Right forelimb (tissue), 1 donor: ENCODE measurements at regions not wholly inside any gene's neighbourhood (a gene's known extent, or its start where the extent isn't known, plus 50 kb on each side); places are given as distances from the start of the nearest gene placed in this dataset.

ENCODE experiments used
- DNase-seq: peaks from one replicate; pipeline ENCODE4 v3.0.0-alpha.2; 2018

- no peak for DNase-seq
Observed at GRCh38 chr14:97838986-97839385, 1041.8 kb downstream of the VRK1 start.

GRCh38 chr14:97840159-97840558 lies 1043.0 kb downstream of the VRK1 start:
- DNase-seq = no peak

GRCh38 chr14:97841762-97842161 lies 1044.6 kb downstream of the VRK1 start:
- DNase-seq = no peak

- DNase-seq = no peak
Observed at GRCh38 chr14:97843066-97843465, 1045.9 kb downstream of the VRK1 start.

- DNase-seq = no peak
Observed at GRCh38 chr14:97844042-97844441, 1046.9 kb downstream of the VRK1 start.

- no peak for DNase-seq
Observed at GRCh38 chr14:97846156-97846555, 1049.0 kb downstream of the VRK1 start.

- DNase-seq = no peak
Observed at GRCh38 chr14:97848317-97848980, 1051.3 kb downstream of the VRK1 start.

- no peak for DNase-seq
Observed at GRCh38 chr14:97850466-97850865, 1053.3 kb downstream of the VRK1 start.

GRCh38 chr14:97850886-97851285 lies 1053.7 kb downstream of the VRK1 start:
- no peak for DNase-seq

- DNase-seq = no peak
Observed at GRCh38 chr14:97851428-97851995, 1054.3 kb downstream of the VRK1 start.

GRCh38 chr14:97854918-97855317 lies 1057.7 kb downstream of the VRK1 start:
- no peak for DNase-seq

- DNase-seq = no peak
Observed at GRCh38 chr14:97866195-97866594, 1069.0 kb downstream of the VRK1 start.

GRCh38 chr14:97866664-97867063 lies 1069.5 kb downstream of the VRK1 start:
- no peak for DNase-seq

GRCh38 chr14:97873291-97873690 lies 1076.1 kb downstream of the VRK1 start:
- no peak for DNase-seq

- no peak for DNase-seq
Observed at GRCh38 chr14:97874394-97874793, 1077.2 kb downstream of the VRK1 start.

GRCh38 chr14:97878206-97878605 lies 1081.0 kb downstream of the VRK1 start:
- DNase-seq = no peak

- DNase-seq = peak; percentile 51
Observed at GRCh38 chr14:97878727-97879126, 1081.5 kb downstream of the VRK1 start.

GRCh38 chr14:97887690-97888089 lies 1090.5 kb downstream of the VRK1 start:
- no peak for DNase-seq

- no peak for DNase-seq
Observed at GRCh38 chr14:97888331-97888730, 1091.1 kb downstream of the VRK1 start.

- no peak for DNase-seq
Observed at GRCh38 chr14:97891515-97891914, 1094.3 kb downstream of the VRK1 start.

GRCh38 chr14:97894552-97894951 lies 1097.4 kb downstream of the VRK1 start:
- no peak for DNase-seq

GRCh38 chr14:97900196-97900854 lies 1103.1 kb downstream of the VRK1 start:
- DNase-seq = no peak

- no peak for DNase-seq
Observed at GRCh38 chr14:97902630-97903029, 1105.4 kb downstream of the VRK1 start.

- DNase-seq = no peak
Observed at GRCh38 chr14:97903821-97904220, 1106.6 kb downstream of the VRK1 start.
